Astrocyte of the spinal cord (primary cell): ENCODE measurements at regions not wholly inside any gene's neighbourhood (a gene's known extent, or its start where the extent isn't known, plus 50 kb on each side); places are given as distances from the start of the nearest gene placed in this dataset.

Source experiments
- DNase-seq: peaks from one replicate; pipeline ENCODE4 v3.0.0; 2011; ENCODE audit warnings: low read depth, low spot score
- H3K4me3 ChIP-seq: 2 replicates; pipeline ENCODE4 v1.5.1; 2011; ENCODE audit warnings: low read depth, mild to moderate bottlenecking, low read length, moderate library complexity
- in situ Hi-C: cut with HindIII; loops from 2 replicates; pipeline ENCODE4 v1.10.0; 2017; ENCODE audit warnings: low sequenced_read_pairs
- TF ChIP-seq, protein P1 (sequence below): IDR thresholded peaks from 2 replicates; pipeline ENCODE4 v1.5.1; 2012; ENCODE audit warnings: low read depth, mild to moderate bottlenecking, low read length, inconsistent platforms

DNA sequence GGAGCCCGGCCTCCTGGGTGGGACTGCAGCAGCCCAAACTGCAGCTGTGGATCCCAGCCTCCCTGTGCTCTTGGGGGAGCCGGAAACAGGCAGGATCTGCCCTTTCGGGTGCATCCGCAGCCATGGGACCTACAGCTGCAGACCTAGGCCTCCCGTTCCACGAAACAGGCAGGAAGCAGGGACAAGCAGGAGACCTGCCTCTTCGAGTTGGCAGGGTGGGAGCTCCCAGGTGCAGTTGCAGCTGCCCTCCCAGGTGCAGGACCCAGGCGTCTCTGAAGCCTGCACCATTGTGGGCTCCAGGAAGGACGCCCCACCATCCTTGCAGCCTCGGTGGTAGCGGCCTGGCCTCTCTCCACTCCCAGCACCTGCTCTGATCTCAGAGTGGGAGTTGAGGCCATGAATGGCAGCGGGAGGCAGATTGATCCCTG, 189.0 kb upstream of the KLHL1 start:
- DNase-seq = no peak
- in situ Hi-C loops = no loop called here
- H3K4me3 ChIP-seq = no peak overlapping the region
- TF ChIP-seq, protein P1, sequence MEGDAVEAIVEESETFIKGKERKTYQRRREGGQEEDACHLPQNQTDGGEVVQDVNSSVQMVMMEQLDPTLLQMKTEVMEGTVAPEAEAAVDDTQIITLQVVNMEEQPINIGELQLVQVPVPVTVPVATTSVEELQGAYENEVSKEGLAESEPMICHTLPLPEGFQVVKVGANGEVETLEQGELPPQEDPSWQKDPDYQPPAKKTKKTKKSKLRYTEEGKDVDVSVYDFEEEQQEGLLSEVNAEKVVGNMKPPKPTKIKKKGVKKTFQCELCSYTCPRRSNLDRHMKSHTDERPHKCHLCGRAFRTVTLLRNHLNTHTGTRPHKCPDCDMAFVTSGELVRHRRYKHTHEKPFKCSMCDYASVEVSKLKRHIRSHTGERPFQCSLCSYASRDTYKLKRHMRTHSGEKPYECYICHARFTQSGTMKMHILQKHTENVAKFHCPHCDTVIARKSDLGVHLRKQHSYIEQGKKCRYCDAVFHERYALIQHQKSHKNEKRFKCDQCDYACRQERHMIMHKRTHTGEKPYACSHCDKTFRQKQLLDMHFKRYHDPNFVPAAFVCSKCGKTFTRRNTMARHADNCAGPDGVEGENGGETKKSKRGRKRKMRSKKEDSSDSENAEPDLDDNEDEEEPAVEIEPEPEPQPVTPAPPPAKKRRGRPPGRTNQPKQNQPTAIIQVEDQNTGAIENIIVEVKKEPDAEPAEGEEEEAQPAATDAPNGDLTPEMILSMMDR = no peak

DNA sequence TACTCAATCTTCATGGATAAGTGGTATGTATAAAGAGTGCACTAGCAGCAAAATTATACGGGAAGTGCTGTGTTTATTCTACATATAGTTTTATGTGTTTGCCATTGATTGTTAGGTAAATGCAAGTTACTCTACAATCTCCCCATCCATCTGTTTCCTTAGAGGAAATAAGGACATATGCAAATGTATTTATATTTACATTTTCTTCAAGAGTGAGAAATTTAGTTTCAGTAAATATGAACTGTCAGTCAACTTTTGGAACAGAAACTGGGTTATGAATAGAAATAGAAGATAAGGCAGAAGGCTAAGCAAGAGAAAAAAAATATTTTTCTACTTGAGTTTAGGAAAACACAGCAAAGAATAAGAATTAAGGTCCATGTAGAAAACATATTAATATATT, 176.1 kb upstream of the KLHL1 start:
- no peak overlapping the region for H3K4me3 ChIP-seq
- in situ Hi-C loops = no loop called here
- no peak for DNase-seq
- TF ChIP-seq, protein P1 = no peak

DNA sequence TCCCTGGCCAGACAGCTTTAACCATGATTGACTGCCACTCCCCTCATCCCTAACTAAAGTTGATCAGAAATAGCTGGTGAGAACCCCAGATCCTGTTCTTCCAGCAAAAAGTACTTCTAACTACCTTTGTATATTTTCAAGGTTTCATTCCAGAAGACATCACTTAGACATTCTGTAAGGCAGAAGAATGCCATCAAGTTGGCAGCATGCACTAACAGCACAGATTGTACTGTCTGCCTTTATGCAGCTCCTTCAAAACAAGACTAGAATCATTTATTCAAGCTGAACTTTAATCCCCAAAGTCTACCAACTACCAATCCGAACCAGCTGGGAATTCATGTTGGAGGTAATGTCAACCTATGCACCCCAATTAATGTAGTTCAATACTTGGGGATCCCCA, 167.6 kb upstream of the KLHL1 start:
- TF ChIP-seq, protein P1 = no peak
- DNase-seq = no peak
- H3K4me3 ChIP-seq = no peak overlapping the region
- in situ Hi-C loops = no loop called here

DNA sequence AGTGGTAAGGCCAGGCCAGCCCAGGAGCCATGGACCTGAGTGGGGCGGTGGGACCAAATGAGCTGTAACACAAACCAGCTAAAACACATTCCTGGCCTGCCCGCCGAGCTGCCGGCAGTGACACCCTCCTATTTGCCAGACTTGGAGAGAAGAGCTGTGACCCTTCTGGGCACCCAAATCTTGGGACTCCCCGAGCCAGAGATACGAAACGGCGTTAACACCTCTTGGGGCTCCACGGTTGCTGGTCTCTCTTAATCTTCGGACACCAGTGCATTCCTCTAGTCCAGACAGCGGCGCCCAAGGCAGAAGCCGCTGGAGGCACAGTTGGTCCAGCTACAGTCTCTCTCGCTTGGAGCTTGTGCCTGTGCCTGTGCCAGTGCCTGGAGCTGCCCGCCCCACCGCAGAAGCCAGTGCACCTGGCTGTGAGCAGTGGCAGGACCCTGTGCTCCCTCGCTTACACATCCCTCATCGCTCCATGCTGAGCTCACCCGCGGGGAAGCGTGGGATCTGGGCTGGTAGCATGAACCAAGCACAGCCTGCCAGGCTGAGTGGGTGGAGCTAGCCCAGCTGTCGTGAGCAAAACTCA, 147.2 kb upstream of the KLHL1 start:
- no peak overlapping the region for H3K4me3 ChIP-seq
- no peak for DNase-seq
- TF ChIP-seq, protein P1 = no peak
- in situ Hi-C loops = no loop called here

DNA sequence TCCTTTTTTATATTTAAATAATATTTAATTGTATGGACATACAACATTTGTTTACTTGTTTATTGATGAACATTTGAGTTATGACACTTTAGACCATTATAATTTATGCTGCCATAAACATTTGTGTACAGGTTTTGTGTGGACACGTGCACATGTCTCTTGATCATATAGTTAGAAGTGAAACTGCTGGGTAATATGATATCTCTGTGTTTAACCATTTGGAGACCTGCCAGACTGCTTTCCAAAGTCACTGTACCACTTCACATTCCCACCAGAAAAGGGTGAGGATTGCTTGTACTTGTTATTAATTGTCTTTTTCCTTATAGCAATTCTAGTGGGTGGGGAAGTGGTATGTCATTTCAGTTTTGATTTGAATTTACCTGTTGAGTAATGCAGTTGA, 145.6 kb upstream of the KLHL1 start:
- DNase-seq = peak; percentile 53
- H3K4me3 ChIP-seq = no peak overlapping the region
- TF ChIP-seq, protein P1 = no peak
- in situ Hi-C loops = no loop called here

DNA sequence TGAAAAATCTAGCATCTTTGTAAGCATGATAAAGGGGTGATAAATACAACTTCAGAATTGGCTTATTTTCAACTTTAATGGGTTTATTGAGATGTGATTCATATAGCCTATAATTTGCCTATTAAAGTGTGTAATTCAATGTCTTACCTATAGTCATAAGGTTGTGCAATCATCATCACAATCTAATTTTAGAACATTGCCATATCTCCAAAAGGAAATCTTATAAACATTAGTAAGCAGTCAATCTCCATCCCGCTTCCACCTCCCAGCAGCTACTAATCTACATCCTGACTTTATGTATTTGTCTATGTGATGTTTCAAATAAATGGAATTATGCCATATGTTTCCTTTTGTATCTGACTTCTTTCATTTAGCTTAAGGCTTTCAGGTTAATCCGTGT, 145.2 kb upstream of the KLHL1 start:
- no peak for DNase-seq
- H3K4me3 ChIP-seq = no peak overlapping the region
- in situ Hi-C loops = no loop called here
- TF ChIP-seq, protein P1 = no peak
